ENCODE measurements at regions not wholly inside any gene's neighbourhood (a gene's known extent, or its start where the extent isn't known, plus 50 kb on each side); places are given as distances from the start of the nearest gene placed in this dataset.

DNA sequence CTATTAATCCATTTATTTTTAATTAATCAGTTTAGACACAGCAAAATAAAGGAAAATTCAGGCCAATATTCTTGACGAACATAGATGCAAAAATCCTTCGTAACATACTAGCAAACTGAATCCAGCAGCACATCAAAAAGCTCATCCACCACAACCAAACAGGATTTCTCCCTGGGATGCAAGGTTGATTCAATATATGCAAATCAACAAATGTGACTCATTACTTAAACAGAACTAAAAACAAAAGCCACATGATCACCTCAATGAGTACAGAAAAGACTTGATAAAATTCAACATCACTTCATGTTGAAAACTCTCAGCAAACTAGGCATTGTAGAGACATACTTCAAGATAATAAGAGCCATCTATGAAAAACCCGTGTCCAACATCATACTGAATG, 364.1 kb upstream of the THBS1 start:
- WGBS (ENCODE audit: insufficient coverage) = 91% methylated on average over 3 of the region's 3 CpGs
- H2AFZ ChIP-seq (ENCODE audit: insufficient read depth, low read depth, low read length, poor library complexity, severe bottlenecking) = no peak overlapping the region
- no peaks in the 10 kb centered on the region for H3K36me3 ChIP-seq (replicated peaks in 1 of 2; ENCODE audit: control insufficient read depth in 1 of 2, insufficient read depth in 2 of 2, low read length in 2 of 2)
- no peak overlapping the region for H3K9ac ChIP-seq (ENCODE audit: insufficient read depth, low read length, poor library complexity, severe bottlenecking)
- intact Hi-C loops (cut with micrococcal nuclease) = no loop called here
- Mint-ChIP-seq H3K4me3 (no peak overlapping the region), H3K36me3 (no peaks in the 10 kb centered on the region), H3K9me3 (peaks cover 0 to 17% (median 6%) of the 10 kb centered on the region in 7 donors), H3K27me3 (ENCODE audit: low read depth in 3 of 3) (peaks cover 2 to 4% (median 3%) of the 10 kb centered on the region in 3 donors), H3K27ac (no peak overlapping the region), H3K4me1 (no peaks in the 10 kb centered on the region)
- no peaks in the 10 kb centered on the region for H3K79me2 ChIP-seq (ENCODE audit: insufficient read depth, low read length)
- no peaks in the 10 kb centered on the region for H3K4me1 ChIP-seq (ENCODE audit: control insufficient read depth in 1 of 2, insufficient read depth in 2 of 2, low read length in 2 of 2)
- peaks cover 0 to 3% of the 10 kb centered on the region in 2 donors for H3K9me3 ChIP-seq (replicated peaks in 1 of 2; ENCODE audit: control insufficient read depth in 1 of 2, insufficient read depth in 1 of 2, low read length in 2 of 2)
- H3K27me3 ChIP-seq (ENCODE audit: control insufficient read depth in 2 of 2, insufficient read depth in 2 of 2, low read length in 2 of 2) = peaks cover 0 to 3% of the 10 kb centered on the region in 2 donors
- no peak overlapping the region for H3K27ac ChIP-seq (ENCODE audit: low read depth in 1 of 2, low read length in 2 of 2)
- no peak for DNase-seq
- H3K4me2 ChIP-seq (replicated peaks; ENCODE audit: extremely low read depth, low read length, poor library complexity, severe bottlenecking) = no peak overlapping the region
- no peak overlapping the region for H3K4me3 ChIP-seq (replicated peaks in 1 of 3; ENCODE audit: low read depth in 2 of 3, low read length in 3 of 3)
- H4K20me1 ChIP-seq (ENCODE audit: insufficient read depth, low read length) = no peaks in the 10 kb centered on the region
- TF ChIP-seq, protein P1, sequence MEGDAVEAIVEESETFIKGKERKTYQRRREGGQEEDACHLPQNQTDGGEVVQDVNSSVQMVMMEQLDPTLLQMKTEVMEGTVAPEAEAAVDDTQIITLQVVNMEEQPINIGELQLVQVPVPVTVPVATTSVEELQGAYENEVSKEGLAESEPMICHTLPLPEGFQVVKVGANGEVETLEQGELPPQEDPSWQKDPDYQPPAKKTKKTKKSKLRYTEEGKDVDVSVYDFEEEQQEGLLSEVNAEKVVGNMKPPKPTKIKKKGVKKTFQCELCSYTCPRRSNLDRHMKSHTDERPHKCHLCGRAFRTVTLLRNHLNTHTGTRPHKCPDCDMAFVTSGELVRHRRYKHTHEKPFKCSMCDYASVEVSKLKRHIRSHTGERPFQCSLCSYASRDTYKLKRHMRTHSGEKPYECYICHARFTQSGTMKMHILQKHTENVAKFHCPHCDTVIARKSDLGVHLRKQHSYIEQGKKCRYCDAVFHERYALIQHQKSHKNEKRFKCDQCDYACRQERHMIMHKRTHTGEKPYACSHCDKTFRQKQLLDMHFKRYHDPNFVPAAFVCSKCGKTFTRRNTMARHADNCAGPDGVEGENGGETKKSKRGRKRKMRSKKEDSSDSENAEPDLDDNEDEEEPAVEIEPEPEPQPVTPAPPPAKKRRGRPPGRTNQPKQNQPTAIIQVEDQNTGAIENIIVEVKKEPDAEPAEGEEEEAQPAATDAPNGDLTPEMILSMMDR (IDR thresholded peaks at IDR 0.05) = no peak

DNA sequence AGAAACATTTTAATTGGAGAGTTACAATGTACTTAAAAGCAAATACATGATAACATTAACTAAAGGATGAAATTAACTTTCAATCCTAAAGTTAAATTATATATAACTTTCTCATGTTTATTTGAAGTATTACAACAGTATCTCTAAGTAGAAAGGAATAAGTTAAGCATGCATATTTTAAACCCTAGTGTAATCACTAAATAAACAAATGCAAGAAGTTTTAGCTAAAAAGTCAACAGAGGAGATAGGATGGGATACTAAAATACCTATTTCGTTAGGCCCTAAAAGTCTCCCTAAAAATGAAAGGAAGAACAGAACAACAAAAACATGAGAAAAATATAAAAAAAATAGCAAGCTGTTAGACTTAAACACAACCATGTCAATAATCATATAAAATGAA, 361.3 kb upstream of the THBS1 start:
- TF ChIP-seq, protein P1 (IDR thresholded peaks at IDR 0.05) = no peak
- Histone ChIP-seq H3K79me2 (ENCODE audit: insufficient read depth, low read length) (no peaks in the 10 kb centered on the region), H3K27ac (ENCODE audit: low read depth in 1 of 2, low read length in 2 of 2) (no peak overlapping the region), H3K36me3 (replicated peaks in 1 of 2; ENCODE audit: control insufficient read depth in 1 of 2, insufficient read depth in 2 of 2, low read length in 2 of 2) (no peaks in the 10 kb centered on the region), H3K9ac (ENCODE audit: insufficient read depth, low read length, poor library complexity, severe bottlenecking) (no peak overlapping the region), H3K9me3 (replicated peaks in 1 of 2; ENCODE audit: control insufficient read depth in 1 of 2, insufficient read depth in 1 of 2, low read length in 2 of 2) (no peaks in the 10 kb centered on the region), H3K4me1 (ENCODE audit: control insufficient read depth in 1 of 2, insufficient read depth in 2 of 2, low read length in 2 of 2) (no peaks in the 10 kb centered on the region), H3K4me2 (replicated peaks; ENCODE audit: extremely low read depth, low read length, poor library complexity, severe bottlenecking) (no peak overlapping the region), H3K27me3 (ENCODE audit: control insufficient read depth in 2 of 2, insufficient read depth in 2 of 2, low read length in 2 of 2) (peaks cover 0 to 3% of the 10 kb centered on the region in 2 donors), H3K4me3 (replicated peaks in 1 of 3; ENCODE audit: low read depth in 2 of 3, low read length in 3 of 3) (no peak overlapping the region), H2AFZ (ENCODE audit: insufficient read depth, low read depth, low read length, poor library complexity, severe bottlenecking) (no peak overlapping the region), H4K20me1 (ENCODE audit: insufficient read depth, low read length) (no peaks in the 10 kb centered on the region)
- no peak overlapping the region for H3K27ac Mint-ChIP-seq
- DNase-seq = no peak
- H3K4me3 Mint-ChIP-seq = no peak overlapping the region
- no peaks in the 10 kb centered on the region for H3K36me3 Mint-ChIP-seq
- WGBS (ENCODE audit: insufficient coverage) = no CpG with 5 or more reads among the region's 1 CpG
- intact Hi-C loops (cut with micrococcal nuclease) = no loop called here
- H3K27me3 Mint-ChIP-seq (ENCODE audit: low read depth in 3 of 3) = peaks cover 2 to 3% (median 3%) of the 10 kb centered on the region in 3 donors
- H3K4me1 Mint-ChIP-seq = no peaks in the 10 kb centered on the region
- peaks cover 0 to 8% (median 5%) of the 10 kb centered on the region in 7 donors for H3K9me3 Mint-ChIP-seq
